ENCODE measurements at regions not wholly inside any gene's neighbourhood (a gene's known extent, or its start where the extent isn't known, plus 50 kb on each side); places are given as distances from the start of the nearest gene placed in this dataset.

GRCh38 chr1:25063591-25064416 lies 133.7 kb upstream of the RUNX3 start:
- DNase-seq (ENCODE audit: extremely low read depth, low read depth): no peak
- no peak overlapping the region for H3K4me3 ChIP-seq (replicated peaks; ENCODE audit: low read depth, low read length)
- TF ChIP-seq, protein P1, sequence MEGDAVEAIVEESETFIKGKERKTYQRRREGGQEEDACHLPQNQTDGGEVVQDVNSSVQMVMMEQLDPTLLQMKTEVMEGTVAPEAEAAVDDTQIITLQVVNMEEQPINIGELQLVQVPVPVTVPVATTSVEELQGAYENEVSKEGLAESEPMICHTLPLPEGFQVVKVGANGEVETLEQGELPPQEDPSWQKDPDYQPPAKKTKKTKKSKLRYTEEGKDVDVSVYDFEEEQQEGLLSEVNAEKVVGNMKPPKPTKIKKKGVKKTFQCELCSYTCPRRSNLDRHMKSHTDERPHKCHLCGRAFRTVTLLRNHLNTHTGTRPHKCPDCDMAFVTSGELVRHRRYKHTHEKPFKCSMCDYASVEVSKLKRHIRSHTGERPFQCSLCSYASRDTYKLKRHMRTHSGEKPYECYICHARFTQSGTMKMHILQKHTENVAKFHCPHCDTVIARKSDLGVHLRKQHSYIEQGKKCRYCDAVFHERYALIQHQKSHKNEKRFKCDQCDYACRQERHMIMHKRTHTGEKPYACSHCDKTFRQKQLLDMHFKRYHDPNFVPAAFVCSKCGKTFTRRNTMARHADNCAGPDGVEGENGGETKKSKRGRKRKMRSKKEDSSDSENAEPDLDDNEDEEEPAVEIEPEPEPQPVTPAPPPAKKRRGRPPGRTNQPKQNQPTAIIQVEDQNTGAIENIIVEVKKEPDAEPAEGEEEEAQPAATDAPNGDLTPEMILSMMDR (IDR thresholded peaks at IDR 0.05; ENCODE audit: low read depth, low read length, missing control alignments): no peak

DNA sequence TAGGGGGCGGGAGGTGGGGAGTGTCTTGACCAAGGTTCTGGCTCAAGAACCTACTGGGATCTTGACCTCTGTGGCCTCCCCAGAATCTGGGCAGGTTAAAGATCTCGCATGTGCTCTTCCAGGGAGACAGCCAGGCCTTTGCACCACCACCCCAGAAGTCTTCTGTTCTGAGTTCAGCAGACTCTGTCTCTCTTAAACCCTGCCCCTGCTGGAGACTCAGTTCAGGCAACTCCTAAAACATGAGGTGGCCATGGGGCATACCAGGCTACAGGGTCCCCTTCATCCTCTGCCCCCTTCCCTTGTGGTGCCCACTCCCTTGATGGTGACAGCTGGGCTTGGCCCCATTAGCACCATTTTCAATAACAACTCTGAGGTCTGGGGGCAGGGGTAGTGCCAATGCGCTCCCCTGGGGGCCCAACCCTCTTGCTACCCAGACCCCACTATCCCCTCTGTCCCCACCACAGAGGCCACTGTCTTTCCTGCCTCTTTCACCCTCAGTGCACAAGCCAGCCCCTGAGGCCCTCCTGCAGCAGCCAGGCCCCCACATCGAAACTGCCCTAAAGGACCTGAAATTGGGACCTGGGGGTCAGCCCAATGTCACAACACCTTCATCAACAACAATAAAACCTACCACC lies 132.7 kb upstream of the RUNX3 start:
- H3K4me3 ChIP-seq (replicated peaks; ENCODE audit: low read depth, low read length): no peak overlapping the region
- TF ChIP-seq, protein P1 (IDR thresholded peaks at IDR 0.05; ENCODE audit: low read depth, low read length, missing control alignments): no peak
- no peak for DNase-seq (ENCODE audit: extremely low read depth, low read depth)

GRCh38 chr1:25061261-25061995 lies 131.4 kb upstream of the RUNX3 start:
- H3K4me3 ChIP-seq (replicated peaks; ENCODE audit: low read depth, low read length): no peak overlapping the region
- TF ChIP-seq, protein P1 (IDR thresholded peaks at IDR 0.05; ENCODE audit: low read depth, low read length, missing control alignments): no peak
- no peak for DNase-seq (ENCODE audit: extremely low read depth, low read depth)

DNA sequence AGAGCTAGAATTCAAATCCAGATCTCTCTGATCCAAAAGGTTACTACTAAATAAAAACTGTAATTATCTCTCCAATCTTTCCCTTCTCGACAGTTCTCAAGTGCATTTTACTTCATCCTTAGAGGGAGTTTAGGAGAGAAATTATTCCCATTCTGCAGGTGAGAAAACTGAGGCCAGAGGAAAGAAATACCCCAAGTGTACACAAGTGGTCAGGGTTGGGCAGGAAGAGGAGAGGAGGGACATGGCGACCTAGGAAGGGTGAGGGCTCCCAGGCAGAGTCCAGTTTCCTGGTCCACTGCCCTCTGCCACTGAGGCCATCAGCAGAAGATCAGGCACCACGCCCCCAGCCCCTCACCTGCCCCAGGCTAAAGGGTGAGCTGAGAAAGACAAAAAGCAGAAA lies 127.1 kb upstream of the RUNX3 start:
- TF ChIP-seq, protein P1 (IDR thresholded peaks at IDR 0.05; ENCODE audit: low read depth, low read length, missing control alignments): no peak
- DNase-seq (ENCODE audit: extremely low read depth, low read depth): no peak
- H3K4me3 ChIP-seq (replicated peaks; ENCODE audit: low read depth, low read length): no peak overlapping the region

DNA sequence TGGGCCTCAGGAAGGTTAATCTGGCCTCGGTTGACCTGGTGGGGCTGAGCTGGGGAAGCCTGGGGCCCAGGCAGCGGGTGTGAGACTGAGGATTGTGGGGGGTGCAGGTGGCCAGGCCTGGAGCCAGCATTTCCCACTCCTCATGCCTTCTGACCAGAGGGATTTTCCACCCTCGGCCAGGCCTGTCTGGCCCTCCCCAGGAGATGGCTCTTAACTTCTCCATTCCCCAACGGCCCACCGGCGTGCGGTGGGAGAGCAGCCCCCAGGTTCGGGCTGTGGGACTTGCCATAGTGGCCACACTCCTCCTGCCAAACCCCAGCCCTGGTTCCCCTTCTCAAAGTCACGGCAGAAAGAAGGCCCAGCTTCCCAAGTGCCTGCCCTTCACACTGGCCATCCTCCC lies 126.5 kb upstream of the RUNX3 start:
- TF ChIP-seq, protein P1 (IDR thresholded peaks at IDR 0.05; ENCODE audit: low read depth, low read length, missing control alignments): no peak
- H3K4me3 ChIP-seq (replicated peaks; ENCODE audit: low read depth, low read length): no peak overlapping the region
- DNase-seq (ENCODE audit: extremely low read depth, low read depth): no peak

GRCh38 chr1:25055961-25056360 lies 125.9 kb upstream of the RUNX3 start:
- no peak overlapping the region for H3K4me3 ChIP-seq (replicated peaks; ENCODE audit: low read depth, low read length)
- TF ChIP-seq, protein P1 (IDR thresholded peaks at IDR 0.05; ENCODE audit: low read depth, low read length, missing control alignments): no peak
- no peak for DNase-seq (ENCODE audit: extremely low read depth, low read depth)
